ENCODE measurements at regions not wholly inside any gene's neighbourhood (a gene's known extent, or its start where the extent isn't known, plus 50 kb on each side); places are given as distances from the start of the nearest gene placed in this dataset.
"Not testable (repeated sequence)": the region's sequence is repeated elsewhere in the genome, so short reads cannot be mapped to it uniquely, and the experiment has no call there.

- no peak for DNase-seq
Measured at GRCh38 chr4:118410138-118410537, 57.3 kb upstream of the PRSS12 start.

- DNase-seq = no peak
Measured at GRCh38 chr4:118417325-118417724, 64.5 kb upstream of the PRSS12 start.

DNA sequence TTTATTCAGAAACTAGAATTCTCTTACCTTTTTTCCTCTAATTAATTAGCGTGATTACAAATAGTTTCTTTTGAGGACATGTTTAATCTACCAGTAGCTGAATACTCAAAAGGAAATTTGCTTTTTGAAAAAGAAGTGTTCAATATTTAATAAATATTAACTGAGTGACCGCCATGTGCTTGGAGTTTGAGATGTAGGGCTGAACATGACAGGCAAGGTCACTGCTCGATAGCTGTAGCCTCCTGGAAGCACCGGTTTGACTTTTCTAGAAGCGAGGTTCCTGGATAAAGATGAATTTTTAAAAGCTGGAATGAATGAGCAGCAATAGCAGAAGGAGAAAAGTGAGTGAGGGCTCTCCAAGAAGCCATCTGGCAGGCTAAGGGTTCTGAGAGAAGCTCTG is 65.0 kb upstream of the PRSS12 start:
- not testable (repeated sequence) for DNase-seq

DNA sequence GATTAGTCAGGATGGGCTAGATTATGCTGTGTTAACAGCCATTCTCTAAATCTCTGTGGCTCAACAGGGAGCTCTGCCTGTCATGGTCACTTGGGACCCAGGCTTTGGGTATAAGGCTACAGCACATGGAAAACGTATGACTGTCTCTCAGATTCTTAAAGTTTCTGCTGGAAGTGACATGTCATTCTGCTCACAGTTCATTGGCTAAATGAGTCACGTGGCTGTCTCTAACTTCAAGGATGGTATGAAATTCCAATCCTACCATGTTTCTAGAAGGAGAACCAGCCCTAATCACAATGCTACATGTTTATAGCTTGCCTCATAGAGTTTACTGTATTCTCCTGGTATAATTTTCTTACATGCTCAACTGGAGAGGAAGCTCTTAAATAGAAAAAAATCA is 65.6 kb upstream of the PRSS12 start:
- not testable (repeated sequence) for DNase-seq

- DNase-seq = not testable (repeated sequence)
Measured at GRCh38 chr4:118419626-118420025, 66.8 kb upstream of the PRSS12 start.

DNA sequence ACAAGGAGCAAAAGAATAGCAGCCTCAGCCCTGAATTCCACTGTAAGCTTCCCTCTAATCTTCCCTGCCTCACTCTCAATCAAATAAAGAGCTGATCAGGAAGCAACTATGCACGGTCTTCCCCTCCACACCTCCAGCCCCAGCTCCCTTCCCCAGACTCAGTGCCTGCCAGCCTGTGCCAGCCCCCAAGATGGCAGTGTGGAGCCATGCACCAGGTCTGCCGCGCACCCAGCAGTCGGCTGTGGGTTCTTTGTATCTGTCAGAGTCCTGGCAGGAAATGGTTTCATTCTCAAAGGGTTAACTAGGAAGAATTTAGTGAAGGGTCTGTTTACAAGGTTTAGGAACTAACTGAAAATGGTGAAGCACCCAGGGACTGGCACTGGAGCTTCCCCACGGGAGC is 71.3 kb upstream of the PRSS12 start:
- peak; percentile 20 for DNase-seq

DNA sequence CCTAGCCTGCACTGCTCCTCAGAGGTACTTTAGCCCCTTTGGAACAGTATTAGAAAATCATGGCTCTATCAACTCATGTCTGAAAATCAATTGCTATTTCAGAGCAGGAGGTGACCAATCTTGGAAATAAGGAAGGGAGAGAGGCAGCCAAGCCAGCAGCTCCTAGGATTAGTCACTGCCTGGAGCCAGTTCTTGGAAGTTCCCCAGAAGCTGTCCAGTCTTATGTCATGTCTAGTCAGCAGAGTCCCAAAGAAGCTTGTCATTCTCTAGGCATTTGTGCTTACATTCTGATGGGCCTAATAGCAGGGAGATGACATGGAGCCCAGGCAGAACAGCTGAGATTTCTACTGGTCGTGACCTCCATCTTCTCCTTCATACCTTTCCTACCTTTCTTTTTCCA is 76.1 kb upstream of the PRSS12 start:
- not testable (repeated sequence) for DNase-seq

GRCh38 chr4:118432359-118432758 is 79.6 kb upstream of the PRSS12 start:
- DNase-seq = not testable (repeated sequence)

DNA sequence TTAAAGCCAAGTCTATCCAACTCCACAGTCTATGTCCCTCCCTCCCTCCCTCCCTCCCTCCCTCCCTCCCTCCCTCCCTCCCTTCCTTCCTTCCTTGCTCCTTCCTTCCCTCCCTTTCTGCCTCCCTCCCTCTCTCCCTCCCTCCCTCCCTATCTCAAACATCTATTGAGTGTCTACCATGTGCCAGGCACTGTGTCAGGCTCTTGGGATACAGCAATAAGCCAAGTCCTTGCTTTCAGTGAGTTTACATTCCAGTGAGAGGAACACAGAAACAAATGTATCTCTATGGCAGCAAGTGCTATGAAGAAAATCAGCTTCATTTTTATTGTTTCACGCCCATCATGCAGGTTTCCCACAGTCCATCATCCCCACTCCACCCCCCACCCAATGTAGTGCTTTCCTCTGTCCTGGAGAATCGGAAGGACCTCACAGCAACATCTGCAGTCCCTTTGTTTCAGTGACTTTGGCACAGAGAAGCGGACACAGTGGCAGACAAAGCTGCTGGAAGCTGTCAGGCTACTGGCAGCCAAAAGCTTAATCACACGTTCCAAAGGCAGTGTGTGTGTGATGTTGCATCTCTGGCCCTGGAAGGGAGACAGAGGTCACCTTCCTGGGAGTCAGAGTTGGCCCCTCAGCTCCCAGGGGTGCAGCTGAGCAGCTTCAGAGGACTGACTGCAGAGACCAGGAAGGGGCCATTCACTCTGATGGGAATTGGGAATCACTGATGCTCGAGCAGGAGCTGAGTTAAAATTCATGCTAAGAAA is 81.0 kb upstream of the PRSS12 start:
- not testable (repeated sequence) for DNase-seq

DNA sequence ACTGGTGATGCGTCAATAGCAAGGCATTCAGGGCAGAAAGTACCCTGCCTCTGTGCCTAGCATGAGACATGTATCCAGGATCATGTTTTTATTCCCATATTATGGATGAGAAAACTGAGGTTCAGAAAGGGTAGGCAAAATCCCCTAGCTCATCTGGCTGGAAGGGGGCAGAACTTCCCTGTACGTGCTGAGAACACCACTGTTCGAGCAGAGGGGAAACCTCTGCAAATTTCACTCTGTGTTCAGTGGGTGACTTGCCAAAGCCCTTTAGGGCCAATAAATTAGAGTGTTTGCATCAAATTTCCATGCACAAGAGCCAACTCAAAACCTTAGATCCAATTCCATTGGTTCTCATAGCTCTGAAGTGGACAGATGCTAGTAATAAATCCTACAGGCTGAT is 82.6 kb upstream of the PRSS12 start:
- not testable (repeated sequence) for DNase-seq

- peak; percentile 29 for DNase-seq
Measured at GRCh38 chr4:118442115-118442837, 89.5 kb upstream of the PRSS12 start.

DNA sequence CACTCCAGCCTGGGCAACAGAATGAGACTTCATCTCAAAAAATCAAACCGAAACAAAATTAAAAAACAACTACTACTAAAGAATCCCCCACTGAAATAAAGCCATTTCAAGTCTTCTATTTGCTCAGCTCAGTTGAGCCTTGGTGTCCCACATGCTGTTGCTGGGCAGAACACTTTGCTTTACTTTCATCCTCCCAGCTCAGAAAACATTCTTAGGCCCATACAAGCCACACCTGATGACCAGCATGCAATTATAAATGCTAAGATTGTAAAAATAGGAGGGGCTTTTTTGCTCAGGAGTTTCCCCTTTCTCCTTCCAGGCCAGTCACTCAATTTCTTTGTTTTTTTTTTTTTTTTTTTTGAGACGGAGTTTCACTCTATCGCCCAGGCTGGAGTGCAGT is 94.6 kb upstream of the PRSS12 start:
- not testable (repeated sequence) for DNase-seq

GRCh38 chr4:118454857-118455256 is 102.1 kb upstream of the PRSS12 start:
- not testable (repeated sequence) for DNase-seq

DNA sequence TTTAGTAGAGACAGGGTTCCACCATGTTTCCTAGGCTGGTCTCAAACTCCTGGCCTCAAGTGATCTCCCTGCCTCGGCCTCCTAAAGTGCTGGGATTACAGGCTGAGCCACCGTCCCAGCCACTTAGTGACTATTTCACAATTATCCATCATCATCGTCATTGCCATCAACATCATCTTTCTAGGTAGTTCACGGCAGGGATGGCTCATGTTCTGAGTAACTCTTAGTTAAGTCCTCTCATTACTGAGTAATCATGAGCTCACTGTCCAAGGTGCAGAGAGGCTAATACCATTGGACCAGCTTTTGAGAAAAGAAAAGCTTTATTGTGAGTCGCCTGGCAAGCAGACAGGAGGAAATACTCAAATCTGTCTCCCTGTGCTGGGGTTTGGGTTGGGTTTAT is 108.6 kb upstream of the PRSS12 start:
- DNase-seq = not testable (repeated sequence)

DNA sequence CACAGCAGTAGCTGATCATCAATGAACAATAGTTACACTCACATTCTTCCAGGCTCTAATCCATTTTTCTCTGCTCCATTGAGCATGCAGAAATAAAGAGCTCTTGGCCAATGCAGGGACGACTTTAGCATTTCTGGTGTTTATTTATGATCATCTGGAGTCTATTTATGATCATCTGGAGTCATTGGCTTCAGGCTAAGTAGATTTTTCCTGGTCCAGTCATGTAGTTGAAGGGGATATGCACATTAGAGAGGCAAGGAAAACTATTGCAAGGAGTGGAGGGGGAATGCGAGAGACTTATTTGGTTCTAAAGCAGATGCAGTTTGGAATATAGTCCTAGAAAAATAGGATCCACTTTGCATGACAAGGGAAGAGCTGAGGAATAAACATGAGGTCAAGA is 113.0 kb upstream of the PRSS12 start:
- not testable (repeated sequence) for DNase-seq

GRCh38 chr4:118474001-118474626 is 121.3 kb upstream of the PRSS12 start:
- not testable (repeated sequence) for DNase-seq

- DNase-seq = not testable (repeated sequence)
Measured at GRCh38 chr4:118474771-118475170, 122.0 kb upstream of the PRSS12 start.

DNA sequence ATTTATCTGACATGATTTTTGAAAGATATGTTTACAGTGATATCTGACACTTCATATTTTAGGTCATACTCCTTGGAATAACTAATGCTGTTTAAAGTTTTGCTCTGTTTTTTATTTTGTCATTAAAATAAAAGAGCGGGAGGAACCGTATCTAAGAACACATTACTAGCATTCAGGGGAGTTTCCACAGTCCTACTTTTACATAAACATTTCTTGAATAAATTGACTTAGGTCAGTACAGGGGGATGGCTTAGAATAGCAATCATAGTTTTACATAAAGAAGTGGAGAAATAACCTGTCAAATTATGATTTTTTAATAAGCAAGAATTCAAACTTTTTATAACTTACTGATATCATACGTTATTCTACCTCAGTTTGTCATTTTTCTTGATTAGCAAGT is 123.1 kb upstream of the PRSS12 start:
- not testable (repeated sequence) for DNase-seq

DNA sequence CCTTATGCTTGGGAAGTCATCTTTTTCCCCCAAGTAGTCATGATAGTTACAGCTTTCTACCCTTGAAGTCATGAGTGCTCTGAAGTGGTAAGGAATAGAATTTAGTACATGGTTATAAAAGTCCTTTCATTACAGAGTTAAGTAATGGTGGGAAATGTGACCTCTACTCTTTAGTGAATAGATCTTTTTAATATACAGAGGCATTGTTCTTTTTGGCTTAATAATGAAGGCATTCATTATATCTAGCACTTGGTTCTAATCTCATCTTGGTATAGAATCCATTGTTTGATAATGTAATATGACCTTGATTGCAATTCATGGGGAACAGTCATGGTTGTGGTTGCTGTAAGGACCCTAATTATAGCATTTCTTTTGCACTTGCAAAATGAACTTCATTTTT is 125.0 kb upstream of the PRSS12 start:
- DNase-seq = not testable (repeated sequence)

GRCh38 chr4:118485801-118486314 is 133.1 kb upstream of the PRSS12 start:
- DNase-seq = not testable (repeated sequence)

DNA sequence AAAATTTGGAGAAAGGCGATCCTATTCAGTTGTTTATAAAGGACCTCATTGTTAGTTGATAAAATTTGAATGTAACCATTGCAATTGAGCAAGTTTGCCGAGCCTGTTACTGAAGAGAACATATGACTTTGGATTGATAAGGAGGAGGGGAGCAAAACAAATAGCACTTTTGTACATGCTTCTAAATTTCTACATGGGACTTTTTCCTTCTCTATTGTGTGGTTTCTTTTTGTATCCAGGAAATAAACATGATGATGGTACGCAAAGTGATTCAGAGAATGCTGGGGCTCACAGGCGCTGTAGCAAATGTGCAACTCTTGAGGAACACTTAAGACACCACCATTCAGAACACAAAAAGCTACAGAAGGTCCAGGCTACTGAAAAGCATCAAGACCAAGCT is 140.2 kb upstream of the PRSS12 start:
- DNase-seq = not testable (repeated sequence)

DNA sequence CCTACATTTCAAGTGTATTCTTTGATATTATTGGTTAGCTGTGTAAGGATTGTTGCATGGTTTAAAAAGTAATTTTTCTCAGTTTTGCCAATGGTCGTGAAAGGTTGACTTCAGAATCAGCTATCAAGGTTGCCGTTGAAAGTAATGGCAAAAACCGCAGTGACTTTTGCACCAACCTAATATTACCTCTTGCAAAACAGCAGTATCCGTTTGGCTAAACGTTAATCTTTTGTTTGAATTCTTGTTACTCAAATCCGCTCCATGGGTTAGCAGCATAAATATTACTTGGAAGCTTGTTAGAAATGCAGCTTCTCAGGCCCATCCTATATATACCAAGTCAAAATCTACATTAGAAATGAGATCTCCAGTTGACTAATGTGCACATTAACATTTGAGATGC is 141.6 kb upstream of the PRSS12 start:
- DNase-seq = not testable (repeated sequence)

DNA sequence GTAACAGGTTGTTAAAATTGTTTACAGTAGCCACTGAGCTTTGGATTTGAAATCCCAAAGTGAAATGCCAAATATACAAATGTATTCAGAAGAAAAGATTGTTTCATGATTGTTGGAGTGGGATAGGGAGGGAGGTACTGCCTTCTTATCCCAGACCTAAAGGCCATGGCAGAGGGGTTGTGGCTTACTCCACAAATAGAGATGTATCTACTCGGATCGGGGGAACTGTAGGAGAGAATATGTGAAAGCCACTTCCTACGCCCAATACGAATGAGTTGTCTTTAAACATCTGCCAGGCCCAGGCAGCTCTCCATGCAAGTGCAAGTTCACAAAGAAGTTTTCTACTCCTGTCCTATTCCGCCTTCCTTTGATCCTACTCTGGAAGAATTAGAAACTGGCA is 150.2 kb upstream of the PRSS12 start:
- not testable (repeated sequence) for DNase-seq

- DNase-seq = not testable (repeated sequence)
Measured at GRCh38 chr4:118504927-118505326, 152.1 kb upstream of the PRSS12 start.
